GM12872 (cell line): ENCODE measurements at regions not wholly inside any gene's neighbourhood (a gene's known extent, or its start where the extent isn't known, plus 50 kb on each side); places are given as distances from the start of the nearest gene placed in this dataset.

Experiments
- CTCF ChIP-seq: IDR thresholded peaks from 3 replicates; pipeline ENCODE4 v1.5.1; 2011; ENCODE audit warnings: low read depth, mild to moderate bottlenecking, low read length, moderate library complexity; ENCODE audit not compliant: insufficient read depth

GRCh38 chr21:35333831-35334618, 284.9 kb upstream of the RUNX1 start:
- no peak for TF ChIP-seq CTCF

GRCh38 chr21:35332841-35333426, 283.8 kb upstream of the RUNX1 start:
- TF ChIP-seq CTCF: no peak

GRCh38 chr21:35329940-35330660, 281.0 kb upstream of the RUNX1 start:
- TF ChIP-seq CTCF: no peak

- TF ChIP-seq CTCF: no peak
These were observed 279.9 kb upstream of the RUNX1 start for GRCh38 chr21:35328856-35329455.

- TF ChIP-seq CTCF: no peak
These were observed 277.6 kb upstream of the RUNX1 start for GRCh38 chr21:35326677-35327076.

- no peak for TF ChIP-seq CTCF
These were observed 276.9 kb upstream of the RUNX1 start for GRCh38 chr21:35325953-35326352.
